ENCODE measurements at regions not wholly inside any gene's neighbourhood (a gene's known extent, or its start where the extent isn't known, plus 50 kb on each side); places are given as distances from the start of the nearest gene placed in this dataset.

DNA sequence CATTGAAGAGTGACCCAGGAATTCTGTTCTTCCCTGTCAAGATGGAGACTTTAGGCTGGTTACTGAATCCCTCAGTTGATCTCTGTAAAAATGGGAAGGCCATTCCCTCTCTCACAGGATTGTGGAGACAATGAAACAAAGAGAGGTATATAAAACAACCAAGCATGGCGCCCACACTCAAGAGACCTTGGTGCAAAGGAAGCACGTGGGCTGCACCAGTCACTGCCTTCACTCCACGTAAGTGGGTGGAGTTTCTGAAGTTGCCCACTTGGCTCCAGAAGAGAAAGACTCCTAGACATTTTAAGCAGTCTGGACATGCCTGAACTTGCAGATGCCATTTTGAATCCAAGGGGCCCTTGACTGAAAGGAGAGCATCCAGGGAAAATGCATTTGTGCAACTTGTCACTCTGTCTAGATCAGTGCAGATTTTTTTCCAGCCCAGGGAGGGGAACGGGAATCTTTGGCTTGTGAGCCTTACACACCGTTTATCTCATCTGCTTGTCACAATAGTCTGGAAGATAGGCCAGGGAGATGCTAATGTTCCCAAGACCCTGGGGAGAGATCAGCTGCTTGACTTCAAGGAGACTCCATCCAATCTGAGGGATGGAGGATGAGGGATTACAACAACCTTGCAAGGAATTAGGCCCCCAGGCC is 96.9 kb upstream of the TBX3 start:
- no peaks in the 10 kb centered on the region for H3K36me3 ChIP-seq (ENCODE audit: insufficient read depth in 1 of 2, low read depth in 1 of 2)
- DNase-seq, result no peak
- intact Hi-C loops (cut with DNase I), result no loop called here
- TF ChIP-seq, protein P1, sequence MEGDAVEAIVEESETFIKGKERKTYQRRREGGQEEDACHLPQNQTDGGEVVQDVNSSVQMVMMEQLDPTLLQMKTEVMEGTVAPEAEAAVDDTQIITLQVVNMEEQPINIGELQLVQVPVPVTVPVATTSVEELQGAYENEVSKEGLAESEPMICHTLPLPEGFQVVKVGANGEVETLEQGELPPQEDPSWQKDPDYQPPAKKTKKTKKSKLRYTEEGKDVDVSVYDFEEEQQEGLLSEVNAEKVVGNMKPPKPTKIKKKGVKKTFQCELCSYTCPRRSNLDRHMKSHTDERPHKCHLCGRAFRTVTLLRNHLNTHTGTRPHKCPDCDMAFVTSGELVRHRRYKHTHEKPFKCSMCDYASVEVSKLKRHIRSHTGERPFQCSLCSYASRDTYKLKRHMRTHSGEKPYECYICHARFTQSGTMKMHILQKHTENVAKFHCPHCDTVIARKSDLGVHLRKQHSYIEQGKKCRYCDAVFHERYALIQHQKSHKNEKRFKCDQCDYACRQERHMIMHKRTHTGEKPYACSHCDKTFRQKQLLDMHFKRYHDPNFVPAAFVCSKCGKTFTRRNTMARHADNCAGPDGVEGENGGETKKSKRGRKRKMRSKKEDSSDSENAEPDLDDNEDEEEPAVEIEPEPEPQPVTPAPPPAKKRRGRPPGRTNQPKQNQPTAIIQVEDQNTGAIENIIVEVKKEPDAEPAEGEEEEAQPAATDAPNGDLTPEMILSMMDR (IDR thresholded peaks at IDR 0.05), result no peak
- H3K27ac ChIP-seq, result no peak overlapping the region
- H3K27me3 ChIP-seq (ENCODE audit: insufficient read depth in 3 of 3, low read length in 2 of 3), result no peaks in the 10 kb centered on the region
- ATAC-seq, result no peak
- H3K9me3 ChIP-seq, result no peaks in the 10 kb centered on the region
- WGBS, 3 donors, result 62 to 67% (median 67%) methylated on average over 5 of the region's 5 CpGs
- no peak overlapping the region for H3K4me3 ChIP-seq
- H3K4me1 ChIP-seq, result no peaks in the 10 kb centered on the region

- TF ChIP-seq, protein P1 (IDR thresholded peaks at IDR 0.05), result no peak
- intact Hi-C loops (cut with DNase I), result no loop called here
- H3K4me1 ChIP-seq, result no peaks in the 10 kb centered on the region
Measured at GRCh38 chr12:114779647-114780046, 95.7 kb upstream of the TBX3 start.

GRCh38 chr12:114779186-114779585 is 95.2 kb upstream of the TBX3 start:
- no peak overlapping the region for H3K4me3 ChIP-seq
- TF ChIP-seq, protein P1 (IDR thresholded peaks at IDR 0.05), result no peak
- H3K27me3 ChIP-seq (ENCODE audit: insufficient read depth in 3 of 3, low read length in 2 of 3), result peaks cover 0 to 6% (median 0%) of the 10 kb centered on the region in 3 donors
- 70 to 83% (median 81%) methylated on average over 3 of the region's 3 CpGs for WGBS, 3 donors
- H3K4me1 ChIP-seq, result no peaks in the 10 kb centered on the region
- H3K36me3 ChIP-seq (ENCODE audit: insufficient read depth in 1 of 2, low read depth in 1 of 2), result no peaks in the 10 kb centered on the region
- no peak for DNase-seq
- no peak for ATAC-seq
- intact Hi-C loops (cut with DNase I), result no loop called here
- H3K27ac ChIP-seq, result no peak overlapping the region
- H3K9me3 ChIP-seq, result no peaks in the 10 kb centered on the region

More at GRCh38 chr12:114779647-114780046, 95.7 kb upstream of the TBX3 start:
- ATAC-seq (no peak), DNase-seq (no peak)
- Histone ChIP-seq H3K36me3 (ENCODE audit: insufficient read depth in 1 of 2, low read depth in 1 of 2) (no peaks in the 10 kb centered on the region), H3K4me3 (no peak overlapping the region), H3K9me3 (no peaks in the 10 kb centered on the region), H3K27me3 (ENCODE audit: insufficient read depth in 3 of 3, low read length in 2 of 3) (peaks cover 0 to 6% (median 0%) of the 10 kb centered on the region in 3 donors), H3K27ac (no peak overlapping the region)

DNA sequence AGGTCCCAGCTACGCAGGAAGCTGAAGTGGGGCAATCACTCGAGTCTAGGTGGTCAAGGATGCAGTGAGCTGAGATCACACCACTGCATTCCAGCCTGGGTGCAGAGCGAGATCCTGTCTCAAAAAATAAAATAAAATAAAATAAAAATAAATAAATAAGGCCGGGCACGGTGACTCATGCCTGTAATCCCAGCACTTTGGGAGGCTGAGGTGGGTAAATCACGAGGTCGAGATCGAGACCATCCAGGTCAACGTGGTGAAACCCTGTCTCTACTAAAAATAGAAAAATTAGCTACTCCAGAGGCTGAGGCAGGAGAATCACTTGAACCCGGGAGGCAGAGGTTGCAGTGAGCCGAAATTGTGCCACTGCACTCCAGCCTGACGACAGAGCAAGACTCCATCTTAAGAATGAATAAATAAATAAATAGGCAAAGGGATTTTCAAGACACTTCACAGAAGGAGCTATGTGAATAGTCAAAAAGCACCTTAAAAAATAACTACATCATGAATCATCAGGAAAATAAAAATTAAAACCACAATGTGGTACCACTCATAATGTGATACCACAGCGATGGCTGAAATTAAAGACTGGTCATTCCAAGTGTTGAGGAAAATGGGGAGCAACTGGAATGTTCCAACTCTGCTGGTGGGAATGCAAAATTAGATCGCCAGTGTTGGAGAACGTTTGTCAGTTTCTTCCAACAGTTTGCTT is 92.9 kb upstream of the TBX3 start:
- Histone ChIP-seq H3K9me3 (no peaks in the 10 kb centered on the region), H3K4me1 (no peaks in the 10 kb centered on the region), H3K4me3 (no peak overlapping the region), H3K36me3 (ENCODE audit: insufficient read depth in 1 of 2, low read depth in 1 of 2) (no peaks in the 10 kb centered on the region), H3K27ac (no peak overlapping the region), H3K27me3 (ENCODE audit: insufficient read depth in 3 of 3, low read length in 2 of 3) (peaks cover 0 to 6% (median 0%) of the 10 kb centered on the region in 3 donors)
- ATAC-seq, result no peak
- WGBS, 3 donors, result 86 to 88% (median 88%) methylated on average over 15 of the region's 15 CpGs
- intact Hi-C loops (cut with DNase I), result no loop called here
- DNase-seq, result no peak
- TF ChIP-seq, protein P1 (IDR thresholded peaks at IDR 0.05), result no peak

All from psoas muscle (tissue), 7 donors.